ENCODE measurements at regions not wholly inside any gene's neighbourhood (a gene's known extent, or its start where the extent isn't known, plus 50 kb on each side); places are given as distances from the start of the nearest gene placed in this dataset.

- TF ChIP-seq, protein P1, sequence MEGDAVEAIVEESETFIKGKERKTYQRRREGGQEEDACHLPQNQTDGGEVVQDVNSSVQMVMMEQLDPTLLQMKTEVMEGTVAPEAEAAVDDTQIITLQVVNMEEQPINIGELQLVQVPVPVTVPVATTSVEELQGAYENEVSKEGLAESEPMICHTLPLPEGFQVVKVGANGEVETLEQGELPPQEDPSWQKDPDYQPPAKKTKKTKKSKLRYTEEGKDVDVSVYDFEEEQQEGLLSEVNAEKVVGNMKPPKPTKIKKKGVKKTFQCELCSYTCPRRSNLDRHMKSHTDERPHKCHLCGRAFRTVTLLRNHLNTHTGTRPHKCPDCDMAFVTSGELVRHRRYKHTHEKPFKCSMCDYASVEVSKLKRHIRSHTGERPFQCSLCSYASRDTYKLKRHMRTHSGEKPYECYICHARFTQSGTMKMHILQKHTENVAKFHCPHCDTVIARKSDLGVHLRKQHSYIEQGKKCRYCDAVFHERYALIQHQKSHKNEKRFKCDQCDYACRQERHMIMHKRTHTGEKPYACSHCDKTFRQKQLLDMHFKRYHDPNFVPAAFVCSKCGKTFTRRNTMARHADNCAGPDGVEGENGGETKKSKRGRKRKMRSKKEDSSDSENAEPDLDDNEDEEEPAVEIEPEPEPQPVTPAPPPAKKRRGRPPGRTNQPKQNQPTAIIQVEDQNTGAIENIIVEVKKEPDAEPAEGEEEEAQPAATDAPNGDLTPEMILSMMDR (IDR thresholded peaks at IDR 0.05; ENCODE audit: borderline replicate concordance, extremely low read depth, low read length, poor library complexity, severe bottlenecking), result no peak
- no peak for TF ChIP-seq EZH2 (IDR thresholded peaks at IDR 0.05; ENCODE audit: borderline replicate concordance, low read depth, low read length, severe bottlenecking)
These were observed 134.5 kb upstream of the NAV3 start for GRCh38 chr12:77696183-77696582.
